AG04449 (cell line): ENCODE measurements at regions not wholly inside any gene's neighbourhood (a gene's known extent, or its start where the extent isn't known, plus 50 kb on each side); places are given as distances from the start of the nearest gene placed in this dataset.

Experiments used
- CTCF ChIA-PET: fragments of 350-600 bp; formaldehyde crosslinking; extraction: SDS; loops from one replicate; lab custom pipeline; 2021; ENCODE audit warnings: antibody characterized with exemption; lab: Yijun Ruan, JAX
- POLR2A ChIA-PET: fragments of 400-600, 350-600 bp; formaldehyde crosslinking; extraction: SDS; loops from one replicate; lab custom pipeline; 2020; ENCODE audit warnings: antibody characterized with exemption, inconsistent platforms; lab: Yijun Ruan, JAX
- DNase-seq: peaks from one replicate; pipeline ENCODE4 v3.0.0-alpha.2; 2010; ENCODE audit warnings: low read depth, low spot score
- H3K4me3 ChIP-seq: 2 replicates; pipeline ENCODE4 v1.5.1; 2011; ENCODE audit warnings: low read depth, mild to moderate bottlenecking, control low read depth, low read length
- TF ChIP-seq, protein P1 (sequence below): IDR thresholded peaks from one replicate; pipeline ENCODE4 v1.5.1; 2011; ENCODE audit warnings: mild to moderate bottlenecking, moderate library complexity, low read length, control low read depth, inconsistent platforms; ENCODE audit not compliant: insufficient read depth; ENCODE audit errors: missing control alignments

DNA sequence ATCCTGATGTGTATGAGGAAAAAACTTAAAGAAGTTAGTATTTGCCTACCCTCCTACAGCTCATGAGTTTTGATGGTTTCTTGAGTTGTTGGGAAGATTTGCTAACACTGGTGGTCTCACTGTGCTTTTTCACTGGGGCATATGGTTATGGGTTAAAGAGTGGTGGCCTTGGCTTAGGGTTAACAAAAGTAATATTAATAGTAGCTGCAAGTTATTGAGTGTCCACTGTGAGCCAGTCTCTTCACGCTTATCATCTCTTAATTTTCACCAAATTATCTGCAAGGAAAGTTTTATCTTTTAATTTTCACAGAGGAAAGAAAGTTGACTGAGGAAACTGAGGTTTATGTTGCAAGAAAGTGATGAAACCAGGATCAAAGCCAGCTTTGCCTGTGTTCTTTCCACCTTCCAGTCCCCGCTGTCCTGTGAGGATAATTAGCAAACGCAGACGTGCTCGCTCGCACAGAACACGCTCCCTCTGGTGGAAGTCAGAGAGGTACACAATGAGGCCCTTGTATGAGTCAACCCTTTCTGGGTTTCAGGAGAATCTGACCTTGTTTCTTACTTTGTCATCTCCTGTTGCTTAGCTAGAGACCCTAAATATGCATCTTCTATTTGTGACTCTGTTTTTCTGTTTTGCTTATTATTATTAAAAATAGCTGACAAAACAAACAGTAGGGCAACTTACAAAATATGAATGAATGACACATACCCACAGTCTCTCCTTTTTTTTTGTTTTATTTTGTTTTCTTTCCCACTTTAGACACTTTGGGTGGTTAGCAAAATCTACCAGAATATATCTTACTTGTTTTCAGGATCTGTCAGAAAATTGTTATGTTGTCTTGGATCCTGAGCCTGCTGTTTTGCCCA lies 94.3 kb downstream of the DDIT4L start:
- POLR2A ChIA-PET, result interaction anchor here (0.7 kb wide), 1 partner anchor 191 kb away, joined by 3 read pairs; no protein-coding TSS in a partner anchor
- peak; percentile 51 for DNase-seq
- CTCF ChIA-PET, result interaction anchor here (0.6 to 7.9 kb wide), 15 partner anchors 8 to 525 kb away, joined by 3 to 78 read pairs (median 4); no protein-coding TSS in a partner anchor
- TF ChIP-seq, protein P1, sequence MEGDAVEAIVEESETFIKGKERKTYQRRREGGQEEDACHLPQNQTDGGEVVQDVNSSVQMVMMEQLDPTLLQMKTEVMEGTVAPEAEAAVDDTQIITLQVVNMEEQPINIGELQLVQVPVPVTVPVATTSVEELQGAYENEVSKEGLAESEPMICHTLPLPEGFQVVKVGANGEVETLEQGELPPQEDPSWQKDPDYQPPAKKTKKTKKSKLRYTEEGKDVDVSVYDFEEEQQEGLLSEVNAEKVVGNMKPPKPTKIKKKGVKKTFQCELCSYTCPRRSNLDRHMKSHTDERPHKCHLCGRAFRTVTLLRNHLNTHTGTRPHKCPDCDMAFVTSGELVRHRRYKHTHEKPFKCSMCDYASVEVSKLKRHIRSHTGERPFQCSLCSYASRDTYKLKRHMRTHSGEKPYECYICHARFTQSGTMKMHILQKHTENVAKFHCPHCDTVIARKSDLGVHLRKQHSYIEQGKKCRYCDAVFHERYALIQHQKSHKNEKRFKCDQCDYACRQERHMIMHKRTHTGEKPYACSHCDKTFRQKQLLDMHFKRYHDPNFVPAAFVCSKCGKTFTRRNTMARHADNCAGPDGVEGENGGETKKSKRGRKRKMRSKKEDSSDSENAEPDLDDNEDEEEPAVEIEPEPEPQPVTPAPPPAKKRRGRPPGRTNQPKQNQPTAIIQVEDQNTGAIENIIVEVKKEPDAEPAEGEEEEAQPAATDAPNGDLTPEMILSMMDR, result peak; percentile 82
- no peak overlapping the region for H3K4me3 ChIP-seq

DNA sequence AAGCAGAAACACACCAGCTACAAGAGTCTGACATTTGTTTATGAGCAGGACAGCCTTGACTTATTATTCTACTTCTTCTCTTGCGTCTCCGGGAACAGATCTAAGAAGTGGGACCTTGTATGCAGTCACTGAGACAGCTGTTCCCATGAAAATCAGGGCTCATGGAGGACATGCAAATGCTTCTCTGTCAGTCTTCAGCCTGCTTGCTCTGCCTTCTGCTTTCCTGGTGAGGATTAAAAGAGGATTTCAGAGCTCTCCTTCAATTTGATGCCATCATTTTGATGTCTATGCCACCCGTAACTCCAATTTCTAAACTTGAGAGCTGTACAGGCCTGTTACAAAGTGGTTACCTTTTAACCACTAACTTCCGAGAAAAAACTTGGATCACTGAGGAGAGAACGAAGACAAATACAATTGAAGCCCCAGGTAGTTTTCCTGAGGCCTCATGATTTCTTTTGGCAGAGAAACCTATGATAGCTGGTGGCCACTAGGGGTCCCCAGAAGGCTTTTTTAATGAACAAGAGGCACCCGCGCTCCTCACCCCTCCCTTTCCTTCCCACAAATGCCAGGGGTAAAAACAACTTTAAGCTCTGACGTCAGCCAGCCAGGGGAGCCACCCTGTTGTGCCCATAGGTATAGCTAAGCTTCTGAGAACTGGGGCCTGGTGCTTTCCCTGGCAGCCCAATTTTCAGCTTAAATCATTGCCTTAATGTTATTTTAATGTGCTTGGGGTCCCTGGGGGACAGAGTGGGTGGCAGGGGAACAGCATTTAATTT lies 97.0 kb downstream of the DDIT4L start:
- ChIA-PET CTCF (interaction anchor here (0.6 to 7.9 kb wide), 34 partner anchors 9 to 1638 kb away, joined by 3 to 78 read pairs (median 4); no protein-coding TSS in a partner anchor), POLR2A (no interaction called here)
- DNase-seq, result peak; percentile 56
- TF ChIP-seq, protein P1, result peak; percentile 64
- H3K4me3 ChIP-seq, result no peak overlapping the region

DNA sequence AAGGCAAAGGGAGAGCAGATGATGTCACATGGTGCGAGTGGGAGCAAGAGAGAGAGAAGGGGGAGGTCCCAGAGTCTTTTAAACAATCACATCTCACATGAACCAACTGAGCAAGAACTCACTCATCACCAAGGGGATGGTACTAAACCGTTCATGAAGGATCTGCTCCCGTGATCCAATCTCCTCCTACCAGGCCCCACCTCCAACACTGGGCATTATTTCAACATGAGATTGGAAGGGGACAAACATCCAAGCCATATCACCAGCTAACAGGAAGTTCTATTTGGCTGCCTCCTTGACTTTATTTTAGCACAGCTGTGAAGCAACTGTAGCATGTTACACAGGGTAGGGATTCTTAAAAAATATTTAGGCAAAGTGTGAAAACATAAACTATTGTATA lies 102.5 kb downstream of the DDIT4L start:
- CTCF ChIA-PET, result interaction anchor here (2.0 to 2.2 kb wide), 2 partner anchors 8 to 9 kb away, joined by 6 to 7 read pairs; no protein-coding TSS in a partner anchor

DNA sequence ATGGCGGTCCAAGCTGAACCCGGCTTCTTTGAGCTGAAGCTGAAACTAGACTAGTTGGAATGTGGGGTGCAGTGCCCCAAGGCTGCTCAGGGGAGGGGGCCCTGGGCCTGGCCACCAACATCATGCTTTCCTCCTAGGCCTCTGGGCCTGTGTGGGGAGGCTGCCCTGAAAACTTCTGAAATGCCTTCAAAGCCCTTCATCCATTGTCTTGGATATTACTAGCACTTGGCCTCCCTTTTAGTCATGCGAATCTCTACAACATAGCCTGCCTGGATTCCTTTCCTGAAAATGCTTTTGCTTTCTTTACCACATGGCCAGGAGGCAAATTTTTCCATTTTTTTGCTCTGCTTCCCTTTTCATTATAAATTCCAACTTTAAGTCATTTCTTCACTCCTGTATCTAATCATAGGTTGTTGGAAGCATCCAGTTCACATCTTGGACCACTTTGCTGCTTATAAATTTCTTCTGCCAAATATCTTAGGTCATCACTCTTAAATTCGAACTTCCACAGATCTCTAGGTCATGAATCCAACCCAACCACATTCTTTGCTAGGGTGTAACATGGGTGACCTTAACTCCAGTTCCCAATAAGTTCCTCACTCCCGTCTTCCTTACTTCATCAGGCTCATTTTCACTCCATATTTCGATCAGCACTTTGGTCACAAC lies 103.4 kb downstream of the DDIT4L start:
- ChIA-PET CTCF (interaction anchor here (1.7 to 2.2 kb wide), 3 partner anchors 8 to 9 kb away, joined by 6 to 8 read pairs (median 7); no protein-coding TSS in a partner anchor), POLR2A (no interaction called here)
- TF ChIP-seq, protein P1, result no peak
- H3K4me3 ChIP-seq, result no peak overlapping the region
- no peak for DNase-seq

More for the DNA sequence above, 102.5 kb downstream of the DDIT4L start:
- TF ChIP-seq, protein P1, result no peak
- H3K4me3 ChIP-seq, result no peak overlapping the region
- DNase-seq, result no peak
- POLR2A ChIA-PET, result no interaction called here

DNA sequence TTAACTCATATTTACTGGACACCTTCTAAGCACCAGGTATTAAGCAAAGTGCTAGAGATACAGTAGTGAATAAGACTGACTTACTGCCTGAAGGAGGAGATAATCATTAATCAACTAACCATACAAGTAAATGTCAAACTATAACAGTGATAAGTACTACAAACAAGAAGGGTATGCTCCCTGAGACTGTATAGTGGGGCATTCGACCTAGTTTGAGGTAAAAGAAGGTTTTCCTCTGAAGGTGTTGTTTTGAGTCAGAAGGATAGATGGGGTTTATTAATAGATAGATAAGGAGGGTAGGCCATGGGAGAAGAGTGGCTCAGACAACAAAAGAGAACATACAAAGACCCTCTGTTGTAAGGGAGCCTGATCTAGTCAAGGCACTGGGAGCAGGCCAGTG lies 105.4 kb downstream of the DDIT4L start:
- no peak overlapping the region for H3K4me3 ChIP-seq
- CTCF ChIA-PET, result interaction anchor here (1.7 kb wide), 1 partner anchor 11 kb away, joined by 8 read pairs; no protein-coding TSS in a partner anchor
- no peak for DNase-seq
- TF ChIP-seq, protein P1, result no peak
- POLR2A ChIA-PET, result no interaction called here
